SK-N-SH (cell line): ENCODE measurements at regions not wholly inside any gene's neighbourhood (a gene's known extent, or its start where the extent isn't known, plus 50 kb on each side); places are given as distances from the start of the nearest gene placed in this dataset.

Experiments used
- CTCF ChIA-PET: fragments of 300-600, 350-600 bp; formaldehyde crosslinking; extraction: SDS; loops from one replicate; lab custom pipeline; 2021; lab: Yijun Ruan, JAX
- POLR2A ChIA-PET: fragments of 350-600 bp; sonication (Branson Sonifier 250); formaldehyde crosslinking; extraction: SDS; loops from one replicate; lab custom pipeline; 2020; ENCODE audit warnings: antibody characterized with exemption, inconsistent platforms; lab: Yijun Ruan, JAX
- DNase-seq: peaks from one replicate; pipeline ENCODE4 v3.0.0; 2012
- H2AFZ ChIP-seq: fragments of 200-600 bp; sonication (generic); 2 replicates; pipeline ENCODE4 v1.8.1; 2016; ENCODE audit warnings: antibody characterized with exemption, mild to moderate bottlenecking, low read depth
- H3F3A ChIP-seq: fragments of 200-600 bp; sonication (generic); replicated peaks from 2 replicates; pipeline ENCODE3; 2016; ENCODE audit warnings: antibody characterized with exemption, mild to moderate bottlenecking; ENCODE audit not compliant: insufficient read depth
- H3K27ac ChIP-seq, 2 experiments: fragments of 200-500 bp in 1 of 2; fragments of 200-600 bp in 1 of 2; sonication (Bioruptor generic) in 1 of 2; sonication (generic), shearing (Covaris generic) in 1 of 2; 2 replicates each; pipeline versions ENCODE4 v1.5.1 to v1.6.1; 2014 to 2016; ENCODE audit warnings: low read depth in 2 of 2, inconsistent platforms in 1 of 2, low read length in 1 of 2, mild to moderate bottlenecking in 1 of 2, mixed read lengths in 1 of 2
- H3K27me3 ChIP-seq: fragments of 200-600 bp; sonication (generic), shearing (Covaris generic); 2 replicates; pipeline ENCODE4 v1.6.1; 2016; ENCODE audit warnings: mixed run types; ENCODE audit not compliant: insufficient read depth
- H3K36me3 ChIP-seq, 2 experiments: fragments of 200-500 bp in 1 of 2; fragments of 200-600 bp in 1 of 2; sonication (Bioruptor generic) in 1 of 2; sonication (generic) in 1 of 2; replicated peaks in 1 of 2; 2 replicates each; pipeline versions ENCODE3 to v1.5.1; 2014 to 2016; ENCODE audit warnings: low read length in 1 of 2, mild to moderate bottlenecking in 1 of 2; ENCODE audit not compliant: insufficient read depth in 2 of 2, control insufficient read depth in 1 of 2
- H3K4me1 ChIP-seq, 2 experiments: fragments of 200-500 bp in 1 of 2; fragments of 200-600 bp in 1 of 2; sonication (Bioruptor generic) in 1 of 2; sonication (generic), shearing (Covaris generic) in 1 of 2; 2 replicates each; pipeline versions ENCODE4 v1.5.1 to v1.6.1; 2014 to 2016; ENCODE audit warnings: low read depth in 1 of 2, low read length in 1 of 2, mixed run types in 1 of 2; ENCODE audit not compliant: insufficient read depth in 2 of 2, control insufficient read depth in 1 of 2
- H3K4me2 ChIP-seq: fragments of 200-600 bp; sonication (generic), shearing (Covaris generic); 2 replicates; pipeline ENCODE4 v1.6.1; 2017; ENCODE audit warnings: mixed run types
- H3K4me3 ChIP-seq, 2 experiments: fragments of 200-500 bp in 1 of 2; fragments of 200-600 bp in 1 of 2; sonication (Bioruptor generic) in 1 of 2; sonication (generic), shearing (Covaris generic) in 1 of 2; 2 replicates each; pipeline versions ENCODE4 v1.5.1 to v1.8.1; 2014 to 2016; ENCODE audit warnings: low read depth in 2 of 2, inconsistent platforms in 1 of 2, low read length in 1 of 2, mild to moderate bottlenecking in 1 of 2, mixed read lengths in 1 of 2, moderate library complexity in 1 of 2
- H3K79me2 ChIP-seq: fragments of 200-600 bp; sonication (generic); 2 replicates; pipeline ENCODE4 v1.8.1; 2017; ENCODE audit warnings: mild to moderate bottlenecking; ENCODE audit not compliant: insufficient read depth
- H3K9ac ChIP-seq: fragments of 200-600 bp; sonication (generic); 2 replicates; pipeline ENCODE4 v1.6.1; 2017; ENCODE audit warnings: mixed run types
- H3K9me2 ChIP-seq: fragments of 200-600 bp; sonication (generic); 2 replicates; pipeline ENCODE4 v1.6.1; 2017; ENCODE audit warnings: mixed run types
- H3K9me3 ChIP-seq: fragments of 200-600 bp; sonication (generic); 2 replicates; pipeline ENCODE4 v1.6.1; 2017; ENCODE audit warnings: mixed run types, mild to moderate bottlenecking, moderate library complexity
- H4K20me1 ChIP-seq: fragments of 200-600 bp; sonication (generic); 2 replicates; pipeline ENCODE4 v1.6.1; 2017; ENCODE audit warnings: mild to moderate bottlenecking, mixed run types; ENCODE audit not compliant: insufficient read depth
- CHD2 ChIP-seq: fragments of 150-350 bp; IDR thresholded peaks from 2 replicates; pipeline ENCODE4 v1.6.1; 2018; ENCODE audit warnings: low read length; ENCODE audit not compliant: partially characterized antibody
- GATA2 ChIP-seq: sonication (generic); formaldehyde crosslinking; IDR thresholded peaks from 2 replicates; pipeline ENCODE4 v1.5.0; 2020; ENCODE audit warnings: mild to moderate bottlenecking, missing genetic modification reagents
- JUND ChIP-seq: IDR thresholded peaks from 2 replicates; pipeline ENCODE4 v1.4.0; 2012
- MEF2A ChIP-seq: IDR thresholded peaks from 2 replicates; pipeline ENCODE4 v1.4.0; 2012; ENCODE audit warnings: low read depth, borderline replicate concordance
- MXI1 ChIP-seq: IDR thresholded peaks from 2 replicates; pipeline ENCODE4 v1.6.1; 2012; ENCODE audit warnings: mild to moderate bottlenecking, low read depth, low read length, improper control_type of control experiment
- NRF1 ChIP-seq: IDR thresholded peaks from 2 replicates; pipeline ENCODE4 v1.6.1; 2012; ENCODE audit warnings: low read depth, mild to moderate bottlenecking, low read length
- POLR2AphosphoS5 ChIP-seq: IDR thresholded peaks from 2 replicates; pipeline ENCODE4 v1.6.1; 2012; ENCODE audit warnings: low read depth, low read length
- REST ChIP-seq: IDR thresholded peaks from 2 replicates; pipeline ENCODE4 v1.6.1; 2012; ENCODE audit warnings: mild to moderate bottlenecking, low read depth, low read length, moderate library complexity
- RFX5 ChIP-seq: IDR thresholded peaks from 2 replicates; pipeline ENCODE4 v1.6.1; 2012; ENCODE audit warnings: mild to moderate bottlenecking, improper control_type of control experiment, low read length
- RXRA ChIP-seq: IDR thresholded peaks from 2 replicates; pipeline ENCODE4 v1.4.0; 2012; ENCODE audit warnings: low read depth, mild to moderate bottlenecking, borderline replicate concordance
- TEAD4 ChIP-seq: IDR thresholded peaks from 2 replicates; pipeline ENCODE4 v1.4.0; 2012; ENCODE audit warnings: mild to moderate bottlenecking, borderline replicate concordance; ENCODE audit not compliant: insufficient read depth
- USF1 ChIP-seq: IDR thresholded peaks from 2 replicates; pipeline ENCODE4 v1.4.0; 2012; ENCODE audit warnings: low read depth, borderline replicate concordance
- YY1 ChIP-seq: IDR thresholded peaks from 2 replicates; pipeline ENCODE4 v1.4.0; 2012; ENCODE audit warnings: low read depth, mild to moderate bottlenecking
- ZBTB33 ChIP-seq: IDR thresholded peaks from 2 replicates; pipeline ENCODE4 v1.4.0; 2012; ENCODE audit warnings: low read depth, borderline replicate concordance
- WGBS: methylation state at CpG from one replicate; pipeline ENCODE4 v1.1.6; 2017; ENCODE audit warnings: low lambda C conversion rate; 5-methylcytosine and 5-hydroxymethylcytosine counted together
- TF ChIP-seq, protein P1 (sequence below): fragments of 150-350 bp; IDR thresholded peaks from 2 replicates; pipeline ENCODE4 v1.6.1; 2016; ENCODE audit warnings: mild to moderate bottlenecking, low read depth, low read length
- TF ChIP-seq, protein P2 (sequence below): IDR thresholded peaks from 2 replicates; pipeline ENCODE4; 2012

- H3K9me3 ChIP-seq: no peaks in the 10 kb centered on the region
- no peaks in the 10 kb centered on the region for H3K79me2 ChIP-seq
- no peaks in the 10 kb centered on the region for H3K9me2 ChIP-seq
- no peaks in the 10 kb centered on the region for H3K27me3 ChIP-seq
- TF ChIP-seq YY1 (no peak), RXRA (no peak), MEF2A (no peak), POLR2AphosphoS5 (no peak), USF1 (no peak), CHD2 (no peak), GATA2 (no peak), MXI1 (no peak), REST (no peak), TEAD4 (no peak), RFX5 (no peak), ZBTB33 (no peak), JUND (no peak), NRF1 (no peak)
- TF ChIP-seq, protein P1, sequence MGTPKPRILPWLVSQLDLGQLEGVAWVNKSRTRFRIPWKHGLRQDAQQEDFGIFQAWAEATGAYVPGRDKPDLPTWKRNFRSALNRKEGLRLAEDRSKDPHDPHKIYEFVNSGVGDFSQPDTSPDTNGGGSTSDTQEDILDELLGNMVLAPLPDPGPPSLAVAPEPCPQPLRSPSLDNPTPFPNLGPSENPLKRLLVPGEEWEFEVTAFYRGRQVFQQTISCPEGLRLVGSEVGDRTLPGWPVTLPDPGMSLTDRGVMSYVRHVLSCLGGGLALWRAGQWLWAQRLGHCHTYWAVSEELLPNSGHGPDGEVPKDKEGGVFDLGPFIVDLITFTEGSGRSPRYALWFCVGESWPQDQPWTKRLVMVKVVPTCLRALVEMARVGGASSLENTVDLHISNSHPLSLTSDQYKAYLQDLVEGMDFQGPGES: no peak
- TF ChIP-seq, protein P2, sequence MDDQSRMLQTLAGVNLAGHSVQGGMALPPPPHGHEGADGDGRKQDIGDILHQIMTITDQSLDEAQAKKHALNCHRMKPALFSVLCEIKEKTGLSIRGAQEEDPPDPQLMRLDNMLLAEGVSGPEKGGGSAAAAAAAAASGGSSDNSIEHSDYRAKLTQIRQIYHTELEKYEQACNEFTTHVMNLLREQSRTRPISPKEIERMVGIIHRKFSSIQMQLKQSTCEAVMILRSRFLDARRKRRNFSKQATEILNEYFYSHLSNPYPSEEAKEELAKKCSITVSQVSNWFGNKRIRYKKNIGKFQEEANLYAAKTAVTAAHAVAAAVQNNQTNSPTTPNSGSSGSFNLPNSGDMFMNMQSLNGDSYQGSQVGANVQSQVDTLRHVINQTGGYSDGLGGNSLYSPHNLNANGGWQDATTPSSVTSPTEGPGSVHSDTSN: no peak
- H3K4me2 ChIP-seq: no peak overlapping the region
- no peak for DNase-seq
- POLR2A ChIA-PET: no interaction called here
- no peak overlapping the region for H3K9ac ChIP-seq
- no peaks in the 10 kb centered on the region for H3K36me3 ChIP-seq
- WGBS: 85% methylated on average over 2 of the region's 2 CpGs
- no peak overlapping the region for H2AFZ ChIP-seq
- H3K27ac ChIP-seq: no peak overlapping the region
- no peaks in the 10 kb centered on the region for H3K4me1 ChIP-seq
- no peaks in the 10 kb centered on the region for H4K20me1 ChIP-seq
- H3K4me3 ChIP-seq: no peak overlapping the region
- CTCF ChIA-PET: no interaction called here
- no peaks in the 10 kb centered on the region for H3F3A ChIP-seq
Observed at GRCh38 chr7:83876593-83876992, 227.7 kb upstream of the SEMA3E start.
